ENCODE measurements at regions not wholly inside any gene's neighbourhood (a gene's known extent, or its start where the extent isn't known, plus 50 kb on each side); places are given as distances from the start of the nearest gene placed in this dataset.
A peak's percentile ranks its signal among the peaks of the same experiment; 100 is the strongest.
"Not testable (repeated sequence)": the region's sequence is repeated elsewhere in the genome, so short reads cannot be mapped to it uniquely, and the experiment has no call there.

DNA sequence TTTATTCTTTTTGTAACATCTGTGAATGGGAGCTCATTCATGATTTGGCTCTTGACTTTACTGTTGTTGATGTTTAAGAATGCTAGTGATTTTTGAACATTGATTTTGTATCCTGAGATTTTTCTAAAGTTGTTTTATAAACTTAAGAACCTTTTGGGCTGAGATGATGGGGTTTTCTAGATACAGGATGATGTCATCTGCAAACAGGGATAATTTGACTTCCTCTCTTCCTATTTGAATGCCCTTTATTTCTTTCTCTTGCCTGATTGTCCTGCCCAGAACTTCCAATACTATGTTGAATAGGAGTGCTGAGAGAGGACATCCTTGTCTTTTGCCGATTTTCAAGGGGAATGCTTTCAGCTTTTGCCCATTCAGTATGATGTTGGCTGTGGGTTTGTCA lies 445.1 kb upstream of the CFAP20DC start:
- TF ChIP-seq ATF7 (IDR thresholded peaks at IDR 0.05; ENCODE audit: low read depth) = peak; percentile 50; the same call in 1 of the 2 replicates
- H3K27ac ChIP-seq (ENCODE audit: control insufficient read depth, insufficient read depth); CTCF ChIA-PET; H3K36me3 ChIP-seq (ENCODE audit: control insufficient read depth in 2 of 2, insufficient read depth in 2 of 2, low read length in 1 of 2); in situ Hi-C loops (cut with MboI); H3K79me2 ChIP-seq (ENCODE audit: control insufficient read depth, insufficient read depth, low read length); BruUV-seq (replicated peaks); ATAC-seq; FAIRE-seq; H3K4me2 ChIP-seq (ENCODE audit: control insufficient read depth, insufficient read depth); H3K4me3 ChIP-seq; DNase-seq (ENCODE audit: low read depth, low spot score); POLR2A ChIA-PET; H4K20me1 ChIP-seq (ENCODE audit: control insufficient read depth, insufficient read depth); intact Hi-C loops (cut with micrococcal nuclease; ENCODE audit: unreplicated experiment); H3K9me3 ChIP-seq (replicated peaks; ENCODE audit: control insufficient read depth, insufficient read depth, low read length); H2AFZ ChIP-seq (ENCODE audit: control insufficient read depth, low read depth, low read length); H3K4me1 ChIP-seq (ENCODE audit: control insufficient read depth, insufficient read depth, low read length); H3K27me3 ChIP-seq (replicated peaks in 1 of 2; ENCODE audit: control insufficient read depth in 2 of 2, insufficient read depth in 2 of 2, low read length in 1 of 2); H3K9ac ChIP-seq (ENCODE audit: control insufficient read depth, insufficient read depth, low read length): not testable (repeated sequence)
- 35% methylated on average over 1 of the region's 1 CpG for WGBS (ENCODE audit: insufficient coverage, insufficient replicate concordance, low lambda C conversion rate, missing lambda C conversion rate)
- RAD21 ChIA-PET (ENCODE audit: unreplicated experiment) = interaction anchor here (0.5 to 1.5 kb wide), 4 partner anchors 19 to 363 kb away, joined by 3 read pairs; no protein-coding TSS in a partner anchor
- SMC1A ChIA-PET (ENCODE audit: uncharacterized antibody, unreplicated experiment) = interaction anchor here (0.7 to 1.3 kb wide), 4 partner anchors 8 to 71 kb away, joined by 3 to 4 read pairs (median 3); no protein-coding TSS in a partner anchor

DNA sequence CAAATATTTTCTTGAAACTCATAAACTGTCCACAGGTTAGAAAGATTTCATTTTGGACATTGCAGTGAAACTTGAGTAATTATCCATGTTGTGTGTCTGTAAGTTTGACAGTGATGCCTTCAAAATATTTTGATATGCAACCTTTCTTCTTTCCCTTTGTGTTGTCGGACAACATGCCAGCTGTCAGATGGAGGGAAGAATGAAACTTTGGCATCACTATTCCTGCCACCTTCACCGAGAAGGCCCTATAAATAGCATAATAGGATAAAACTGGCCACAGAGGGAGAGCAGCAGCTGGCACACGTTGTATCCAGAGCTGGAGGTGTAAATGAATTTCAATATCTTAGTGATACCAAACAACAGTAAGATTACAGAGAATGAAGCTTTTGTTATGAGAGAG lies 436.7 kb upstream of the CFAP20DC start:
- intact Hi-C loops (cut with micrococcal nuclease; ENCODE audit: unreplicated experiment) (no loop called here), in situ Hi-C loops (cut with MboI) (no loop called here)
- ChIA-PET POLR2A (interaction anchor here (1.1 kb wide), 1 partner anchor 50 kb away, joined by 3 read pairs; no protein-coding TSS in a partner anchor), SMC1A (ENCODE audit: uncharacterized antibody, unreplicated experiment) (interaction anchor here (1.2 to 1.5 kb wide), 2 partner anchors 37 to 79 kb away, joined by 3 to 4 read pairs; no protein-coding TSS in a partner anchor), RAD21 (ENCODE audit: unreplicated experiment) (no interaction called here), CTCF (no interaction called here)
- Histone ChIP-seq H4K20me1 (ENCODE audit: control insufficient read depth, insufficient read depth) (no peaks in the 10 kb centered on the region), H3K4me2 (ENCODE audit: control insufficient read depth, insufficient read depth) (no peak overlapping the region), H3K27me3 (replicated peaks in 1 of 2; ENCODE audit: control insufficient read depth in 2 of 2, insufficient read depth in 2 of 2, low read length in 1 of 2) (no peaks in the 10 kb centered on the region), H3K9ac (ENCODE audit: control insufficient read depth, insufficient read depth, low read length) (no peak overlapping the region), H2AFZ (ENCODE audit: control insufficient read depth, low read depth, low read length) (no peak overlapping the region), H3K36me3 (ENCODE audit: control insufficient read depth in 2 of 2, insufficient read depth in 2 of 2, low read length in 1 of 2) (no peaks in the 10 kb centered on the region), H3K27ac (ENCODE audit: control insufficient read depth, insufficient read depth) (no peak overlapping the region), H3K4me3 (no peak overlapping the region), H3K79me2 (ENCODE audit: control insufficient read depth, insufficient read depth, low read length) (no peaks in the 10 kb centered on the region), H3K4me1 (ENCODE audit: control insufficient read depth, insufficient read depth, low read length) (no peaks in the 10 kb centered on the region; the same call in 1 of the 2 replicates), H3K9me3 (replicated peaks; ENCODE audit: control insufficient read depth, insufficient read depth, low read length) (no peaks in the 10 kb centered on the region; the same call in 2 of the 3 replicates)
- FAIRE-seq = no peak
- TF ChIP-seq NRF1 (conservative IDR thresholded peaks at IDR 0.05; ENCODE audit: low read depth, low read length) (no peak), KDM1A (IDR thresholded peaks at IDR 0.05; ENCODE audit: borderline replicate concordance) (no peak), BCL11A (IDR thresholded peaks at IDR 0.05; ENCODE audit: low read depth, low read length) (no peak), SREBF1 (IDR thresholded peaks at IDR 0.05; ENCODE audit: low read length) (no peak), KLF5 (IDR thresholded peaks at IDR 0.05; ENCODE audit: partially characterized antibody) (no peak), ZZZ3 (IDR thresholded peaks at IDR 0.05; ENCODE audit: control insufficient read depth, insufficient read length, low read depth) (no peak), RAD51 (IDR thresholded peaks at IDR 0.05) (no peak), EED (IDR thresholded peaks at IDR 0.05; ENCODE audit: low read depth) (no peak), SIX5 (IDR thresholded peaks at IDR 0.05; ENCODE audit: low read depth, low read length, severe bottlenecking) (no peak), POLR2A (IDR thresholded peaks at IDR 0.05; ENCODE audit: low read depth, low read length) (no peak), STAT3 (IDR thresholded peaks at IDR 0.05; ENCODE audit: low read depth, low read length) (no peak), RCOR1 (conservative IDR thresholded peaks at IDR 0.05; ENCODE audit: low read depth, low read length) (no peak), PAX5 (IDR thresholded peaks at IDR 0.05; ENCODE audit: borderline replicate concordance, low read depth, low read length) (no peak), JUND (IDR thresholded peaks at IDR 0.05; ENCODE audit: low read depth, low read length) (no peak), ZNF274 (IDR thresholded peaks at IDR 0.05; ENCODE audit: insufficient read depth, insufficient read length) (no peak), MEF2A (IDR thresholded peaks at IDR 0.05; ENCODE audit: insufficient read depth, low read depth, low read length) (no peak), SMAD1 (IDR thresholded peaks at IDR 0.05; ENCODE audit: low read depth, partially characterized antibody) (no peak)
- TF ChIP-seq, protein P1, sequence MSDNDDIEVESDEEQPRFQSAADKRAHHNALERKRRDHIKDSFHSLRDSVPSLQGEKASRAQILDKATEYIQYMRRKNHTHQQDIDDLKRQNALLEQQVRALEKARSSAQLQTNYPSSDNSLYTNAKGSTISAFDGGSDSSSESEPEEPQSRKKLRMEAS (IDR thresholded peaks at IDR 0.05; ENCODE audit: low read depth, low read length) = no peak
- ATAC-seq = no peak
- DNase-seq (ENCODE audit: low read depth, low spot score) = no peak
- 41% methylated on average over 3 of the region's 3 CpGs for WGBS (ENCODE audit: insufficient coverage, insufficient replicate concordance, low lambda C conversion rate, missing lambda C conversion rate)
- BruUV-seq (replicated peaks) = no TSS peak
